ENCODE measurements at regions not wholly inside any gene's neighbourhood (a gene's known extent, or its start where the extent isn't known, plus 50 kb on each side); places are given as distances from the start of the nearest gene placed in this dataset.
"Not testable (repeated sequence)": the region's sequence is repeated elsewhere in the genome, so short reads cannot be mapped to it uniquely, and the experiment has no call there.

DNA sequence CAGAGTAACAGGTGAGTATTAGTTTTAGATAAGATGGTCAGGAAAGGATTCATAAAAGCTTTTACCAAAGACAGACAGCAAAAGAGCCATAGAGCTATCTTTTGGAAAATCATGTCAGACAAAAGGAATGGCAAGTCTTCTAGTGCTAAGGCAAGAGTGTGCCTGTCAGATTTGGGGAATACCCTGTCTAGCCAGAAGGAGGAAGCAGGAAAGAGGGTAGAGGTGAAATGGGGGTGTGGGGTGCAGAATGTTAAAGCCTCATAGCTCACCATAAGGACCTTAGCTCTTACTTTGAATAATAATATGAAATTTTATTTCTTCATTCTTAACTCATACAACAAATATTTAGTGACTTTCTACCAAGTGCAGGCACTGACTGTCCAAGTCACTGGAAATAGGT is 512.1 kb upstream of the ROBO2 start:
- no peak overlapping the region for H3K4me3 ChIP-seq (ENCODE audit: control insufficient read depth, low read depth, low read length)
- TF ChIP-seq, protein P1, sequence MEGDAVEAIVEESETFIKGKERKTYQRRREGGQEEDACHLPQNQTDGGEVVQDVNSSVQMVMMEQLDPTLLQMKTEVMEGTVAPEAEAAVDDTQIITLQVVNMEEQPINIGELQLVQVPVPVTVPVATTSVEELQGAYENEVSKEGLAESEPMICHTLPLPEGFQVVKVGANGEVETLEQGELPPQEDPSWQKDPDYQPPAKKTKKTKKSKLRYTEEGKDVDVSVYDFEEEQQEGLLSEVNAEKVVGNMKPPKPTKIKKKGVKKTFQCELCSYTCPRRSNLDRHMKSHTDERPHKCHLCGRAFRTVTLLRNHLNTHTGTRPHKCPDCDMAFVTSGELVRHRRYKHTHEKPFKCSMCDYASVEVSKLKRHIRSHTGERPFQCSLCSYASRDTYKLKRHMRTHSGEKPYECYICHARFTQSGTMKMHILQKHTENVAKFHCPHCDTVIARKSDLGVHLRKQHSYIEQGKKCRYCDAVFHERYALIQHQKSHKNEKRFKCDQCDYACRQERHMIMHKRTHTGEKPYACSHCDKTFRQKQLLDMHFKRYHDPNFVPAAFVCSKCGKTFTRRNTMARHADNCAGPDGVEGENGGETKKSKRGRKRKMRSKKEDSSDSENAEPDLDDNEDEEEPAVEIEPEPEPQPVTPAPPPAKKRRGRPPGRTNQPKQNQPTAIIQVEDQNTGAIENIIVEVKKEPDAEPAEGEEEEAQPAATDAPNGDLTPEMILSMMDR (IDR thresholded peaks at IDR 0.05; ENCODE audit: control insufficient read depth, insufficient read depth, low read depth, low read length, missing control alignments), result no peak
- no peak for DNase-seq (ENCODE audit: low read depth)

DNA sequence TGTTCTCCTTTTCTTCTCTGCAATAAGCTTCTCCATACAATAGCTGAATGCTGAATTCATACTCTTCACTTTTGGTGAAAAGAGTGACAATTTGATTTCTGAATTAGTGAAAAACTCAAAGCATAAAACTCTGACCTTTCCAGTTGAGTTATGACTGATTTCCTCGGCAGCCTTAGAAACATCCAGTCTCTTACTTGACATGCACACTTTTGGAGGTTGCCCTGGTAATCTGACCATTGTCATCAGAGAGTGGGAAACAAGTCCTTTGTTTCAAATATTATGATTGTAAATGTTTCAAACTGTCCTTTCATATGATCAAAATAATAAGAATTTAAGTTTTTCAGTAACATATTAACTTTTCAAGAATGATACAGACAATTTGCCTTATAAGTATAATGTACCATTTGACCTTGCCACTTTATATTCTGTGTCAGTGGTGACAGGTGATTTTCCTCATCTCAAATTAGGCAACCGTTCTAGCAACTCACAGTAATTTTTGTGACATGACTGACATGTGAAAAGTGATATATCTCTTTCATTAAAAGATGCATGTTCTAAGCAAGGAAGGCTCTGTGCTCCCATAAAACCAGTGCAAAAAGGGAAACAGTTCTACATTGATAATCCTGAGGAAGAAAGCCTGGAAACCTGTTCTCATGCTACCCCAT is 507.6 kb upstream of the ROBO2 start:
- TF ChIP-seq, protein P1 (IDR thresholded peaks at IDR 0.05; ENCODE audit: control insufficient read depth, insufficient read depth, low read depth, low read length, missing control alignments), result no peak
- H3K4me3 ChIP-seq (ENCODE audit: control insufficient read depth, low read depth, low read length), result no peak overlapping the region
- DNase-seq (ENCODE audit: low read depth), result no peak

DNA sequence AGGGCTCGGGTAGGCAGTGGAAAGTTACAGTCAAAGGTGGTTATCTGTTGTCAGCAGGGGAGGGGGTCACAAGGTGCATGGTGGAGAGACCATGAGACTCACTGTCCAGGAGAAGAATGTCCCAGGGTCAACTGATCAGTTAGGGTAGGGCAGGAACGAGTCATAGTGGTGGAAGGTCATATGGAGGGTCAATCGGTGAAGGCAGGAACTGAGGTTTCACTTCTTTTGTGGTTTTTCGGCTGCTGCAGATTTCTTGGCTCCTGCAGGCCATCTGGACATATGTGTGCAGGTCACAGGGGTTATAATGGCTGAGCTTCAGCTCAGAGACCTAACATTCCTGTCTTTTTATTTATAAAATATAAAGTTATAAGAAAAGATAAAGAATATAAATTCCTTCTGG is 506.2 kb upstream of the ROBO2 start:
- not testable (repeated sequence) for DNase-seq (ENCODE audit: low read depth); H3K4me3 ChIP-seq (ENCODE audit: control insufficient read depth, low read depth, low read length)

DNA sequence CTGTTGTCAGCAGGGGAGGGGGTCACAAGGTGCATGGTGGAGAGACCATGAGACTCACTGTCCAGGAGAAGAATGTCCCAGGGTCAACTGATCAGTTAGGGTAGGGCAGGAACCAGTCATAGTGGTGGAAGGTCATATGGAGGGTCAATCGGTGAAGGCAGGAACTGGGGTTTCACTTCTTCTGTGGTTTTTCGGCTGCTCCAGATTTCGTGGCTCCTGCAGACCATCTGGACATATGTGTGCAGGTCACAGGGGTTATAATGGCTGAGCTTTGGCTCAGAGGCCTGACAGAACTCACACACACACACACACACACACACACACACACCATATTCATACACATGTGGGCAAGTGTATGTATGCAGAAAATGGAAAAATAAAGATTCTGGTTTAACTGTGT is 502.0 kb upstream of the ROBO2 start:
- not testable (repeated sequence) for H3K4me3 ChIP-seq (ENCODE audit: control insufficient read depth, low read depth, low read length); DNase-seq (ENCODE audit: low read depth)

DNA sequence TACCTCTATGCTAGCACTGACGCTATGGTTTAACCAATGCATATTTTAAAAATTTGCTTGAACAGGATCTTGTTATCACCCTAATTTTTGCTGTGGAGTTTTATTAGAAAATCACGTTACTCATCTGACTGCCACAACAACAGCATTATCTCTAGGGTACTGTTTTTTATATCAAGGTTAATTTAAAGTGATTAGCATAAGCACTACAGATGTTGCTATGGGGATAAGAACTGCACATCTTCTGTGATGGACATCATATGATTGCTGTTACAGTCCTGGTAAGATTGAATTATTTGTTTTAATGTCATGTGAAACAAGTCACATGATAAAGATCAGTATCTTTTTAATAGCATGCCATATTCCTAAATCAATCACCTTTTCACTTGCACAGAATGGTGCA is 492.2 kb upstream of the ROBO2 start:
- H3K4me3 ChIP-seq (ENCODE audit: control insufficient read depth, low read depth, low read length), result no peak overlapping the region
- TF ChIP-seq, protein P1 (IDR thresholded peaks at IDR 0.05; ENCODE audit: control insufficient read depth, insufficient read depth, low read depth, low read length, missing control alignments), result no peak
- no peak for DNase-seq (ENCODE audit: low read depth)

DNA sequence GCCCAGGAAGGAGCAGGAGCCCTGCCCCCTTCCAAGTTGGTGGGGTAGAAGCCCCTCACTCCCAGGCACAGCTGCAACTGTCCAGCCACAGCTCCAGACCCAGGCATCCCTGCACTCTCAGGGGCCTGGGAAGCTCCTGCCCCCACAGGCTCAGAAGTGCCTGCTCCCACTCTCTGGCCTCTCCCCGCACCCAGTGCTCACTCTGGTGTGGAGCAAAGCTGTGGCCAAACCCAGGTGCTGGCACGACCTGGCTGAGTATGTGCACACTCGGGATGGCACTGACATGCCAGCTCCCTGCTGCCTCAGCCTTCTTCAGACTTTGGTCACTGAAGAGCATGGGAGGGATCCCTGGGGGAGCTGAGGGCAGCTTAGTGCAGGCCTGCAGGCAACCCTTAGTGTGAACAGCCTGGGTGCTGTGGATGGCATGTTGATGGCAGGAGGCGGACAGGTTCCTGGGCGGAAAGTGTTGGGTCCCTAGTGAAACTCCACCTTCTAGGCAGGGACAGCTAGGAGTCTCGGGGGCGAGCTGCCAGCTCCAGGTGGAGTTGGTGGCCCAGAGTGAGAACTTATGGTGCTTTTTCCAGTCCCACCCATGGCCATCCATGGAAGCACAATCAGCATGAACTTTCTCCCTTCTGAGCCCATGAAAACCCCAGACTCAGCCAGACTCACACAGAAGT is 489.2 kb upstream of the ROBO2 start:
- DNase-seq (ENCODE audit: low read depth), result no peak
- H3K4me3 ChIP-seq (ENCODE audit: control insufficient read depth, low read depth, low read length), result no peak overlapping the region
- TF ChIP-seq, protein P1 (IDR thresholded peaks at IDR 0.05; ENCODE audit: control insufficient read depth, insufficient read depth, low read depth, low read length, missing control alignments), result no peak

DNA sequence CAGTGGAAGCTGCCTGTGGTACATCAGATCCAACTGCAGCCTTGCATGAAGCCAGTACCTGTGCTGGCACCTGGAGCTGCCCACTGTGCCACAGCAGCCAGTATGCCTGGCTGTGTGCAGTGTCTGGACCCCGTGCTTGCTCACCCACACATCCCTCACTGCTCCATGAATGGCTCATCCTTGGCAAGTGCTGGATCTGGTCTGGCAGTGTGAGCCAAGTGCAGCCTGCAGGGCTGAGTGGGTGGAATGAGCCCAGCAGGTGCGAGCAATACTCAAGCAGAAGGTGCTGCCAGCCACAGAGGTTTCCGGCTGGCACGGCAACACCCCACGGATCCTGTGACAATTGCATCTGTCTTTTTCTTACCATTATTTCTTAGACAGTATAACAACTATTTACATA is 488.2 kb upstream of the ROBO2 start:
- no peak for DNase-seq (ENCODE audit: low read depth)
- TF ChIP-seq, protein P1 (IDR thresholded peaks at IDR 0.05; ENCODE audit: control insufficient read depth, insufficient read depth, low read depth, low read length, missing control alignments), result no peak
- no peak overlapping the region for H3K4me3 ChIP-seq (ENCODE audit: control insufficient read depth, low read depth, low read length)
